ENCODE measurements at regions not wholly inside any gene's neighbourhood (a gene's known extent, or its start where the extent isn't known, plus 50 kb on each side); places are given as distances from the start of the nearest gene placed in this dataset.

- no peak for DNase-seq (ENCODE audit: low read depth)
- no peak overlapping the region for H3K4me3 ChIP-seq (ENCODE audit: low read depth, low read length)
- TF ChIP-seq, protein P1, sequence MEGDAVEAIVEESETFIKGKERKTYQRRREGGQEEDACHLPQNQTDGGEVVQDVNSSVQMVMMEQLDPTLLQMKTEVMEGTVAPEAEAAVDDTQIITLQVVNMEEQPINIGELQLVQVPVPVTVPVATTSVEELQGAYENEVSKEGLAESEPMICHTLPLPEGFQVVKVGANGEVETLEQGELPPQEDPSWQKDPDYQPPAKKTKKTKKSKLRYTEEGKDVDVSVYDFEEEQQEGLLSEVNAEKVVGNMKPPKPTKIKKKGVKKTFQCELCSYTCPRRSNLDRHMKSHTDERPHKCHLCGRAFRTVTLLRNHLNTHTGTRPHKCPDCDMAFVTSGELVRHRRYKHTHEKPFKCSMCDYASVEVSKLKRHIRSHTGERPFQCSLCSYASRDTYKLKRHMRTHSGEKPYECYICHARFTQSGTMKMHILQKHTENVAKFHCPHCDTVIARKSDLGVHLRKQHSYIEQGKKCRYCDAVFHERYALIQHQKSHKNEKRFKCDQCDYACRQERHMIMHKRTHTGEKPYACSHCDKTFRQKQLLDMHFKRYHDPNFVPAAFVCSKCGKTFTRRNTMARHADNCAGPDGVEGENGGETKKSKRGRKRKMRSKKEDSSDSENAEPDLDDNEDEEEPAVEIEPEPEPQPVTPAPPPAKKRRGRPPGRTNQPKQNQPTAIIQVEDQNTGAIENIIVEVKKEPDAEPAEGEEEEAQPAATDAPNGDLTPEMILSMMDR (IDR thresholded peaks at IDR 0.05; ENCODE audit: low read depth, low read length, missing control alignments) = no peak
These were observed 224.7 kb downstream of the CHRM2 start for GRCh38 chr7:137093198-137093597.

GRCh38 chr7:137091396-137091795 lies 222.9 kb downstream of the CHRM2 start:
- TF ChIP-seq, protein P1 (IDR thresholded peaks at IDR 0.05; ENCODE audit: low read depth, low read length, missing control alignments) = no peak
- DNase-seq (ENCODE audit: low read depth) = no peak

DNA sequence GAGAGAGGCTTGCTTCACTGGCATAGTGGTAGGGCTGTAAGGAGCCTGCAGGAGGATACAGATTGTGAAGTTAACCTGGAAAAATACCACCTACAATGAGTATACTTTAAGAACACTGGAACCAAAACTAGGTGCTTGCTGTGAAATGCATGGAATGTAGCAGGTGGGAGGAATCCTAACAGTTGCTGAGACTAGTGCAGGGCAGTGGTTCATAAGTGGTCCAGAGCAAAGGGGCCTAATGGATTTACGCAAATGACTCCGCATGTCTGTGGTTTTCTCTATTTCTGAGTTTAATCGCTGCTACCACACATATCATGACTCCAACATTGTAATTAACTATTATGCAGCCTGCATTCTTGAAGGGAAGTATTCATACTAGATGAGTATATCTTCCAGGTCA lies 218.4 kb downstream of the CHRM2 start:
- TF ChIP-seq, protein P1 (IDR thresholded peaks at IDR 0.05; ENCODE audit: low read depth, low read length, missing control alignments) = no peak
- no peak for DNase-seq (ENCODE audit: low read depth)

More at GRCh38 chr7:137091396-137091795, 222.9 kb downstream of the CHRM2 start:
- H3K4me3 ChIP-seq (ENCODE audit: low read depth, low read length) = no peak overlapping the region

GRCh38 chr7:137084607-137085380 lies 216.3 kb downstream of the CHRM2 start:
- no peak for DNase-seq (ENCODE audit: low read depth)
- no peak overlapping the region for H3K4me3 ChIP-seq (ENCODE audit: low read depth, low read length)
- TF ChIP-seq, protein P1 (IDR thresholded peaks at IDR 0.05; ENCODE audit: low read depth, low read length, missing control alignments) = no peak

More for the DNA sequence above, 218.4 kb downstream of the CHRM2 start:
- no peak overlapping the region for H3K4me3 ChIP-seq (ENCODE audit: low read depth, low read length)

DNA sequence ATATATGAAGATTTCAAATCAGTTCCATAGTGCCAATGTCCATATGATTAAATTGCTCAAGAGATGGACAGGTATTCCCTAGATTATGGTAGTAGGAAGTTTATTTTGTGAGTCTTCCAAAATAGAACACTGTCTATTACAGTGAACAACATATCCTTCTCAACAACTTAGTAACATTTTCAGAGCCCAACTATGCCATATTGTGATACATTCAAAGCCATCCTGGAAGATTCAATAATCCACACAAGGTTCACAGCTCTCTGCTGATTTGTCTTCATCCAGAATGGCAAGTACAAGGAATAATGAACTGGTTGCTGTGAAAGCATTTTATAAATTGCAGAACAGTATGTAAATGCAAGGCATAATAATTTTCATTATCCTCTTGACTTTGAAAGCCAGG lies 213.9 kb downstream of the CHRM2 start:
- no peak for DNase-seq (ENCODE audit: low read depth)
- H3K4me3 ChIP-seq (ENCODE audit: low read depth, low read length) = no peak overlapping the region
- TF ChIP-seq, protein P1 (IDR thresholded peaks at IDR 0.05; ENCODE audit: low read depth, low read length, missing control alignments) = no peak

GRCh38 chr7:137081321-137082093 lies 213.1 kb downstream of the CHRM2 start:
- no peak for DNase-seq (ENCODE audit: low read depth)
- TF ChIP-seq, protein P1 (IDR thresholded peaks at IDR 0.05; ENCODE audit: low read depth, low read length, missing control alignments) = no peak
- H3K4me3 ChIP-seq (ENCODE audit: low read depth, low read length) = no peak overlapping the region

All from GM12864 (cell line).